GM23338 (cell line): ENCODE measurements at regions not wholly inside any gene's neighbourhood (a gene's known extent, or its start where the extent isn't known, plus 50 kb on each side); places are given as distances from the start of the nearest gene placed in this dataset.

Source experiments
- CREB1 ChIP-seq: fragments of 250-450 bp; sonication (Bioruptor Pico); IDR thresholded peaks from 2 replicates; pipeline ENCODE4 v1.5.0; 2020; ENCODE audit warnings: low read depth, mild to moderate bottlenecking, moderate library complexity
- CTCF ChIP-seq, 2 experiments: fragments of 200-600 bp in 1 of 2; sonication (generic) in 1 of 2; conservative IDR thresholded peaks; 2 replicates each; pipeline versions ENCODE4 v1.5.1 to v1.6.1; 2016 to 2017; ENCODE audit warnings: antibody characterized with exemption in 2 of 2, low read depth in 2 of 2, mild to moderate bottlenecking in 2 of 2, moderate library complexity in 1 of 2
- ETS1 ChIP-seq: IDR thresholded peaks from 2 replicates; pipeline ENCODE4 v1.6.1; 2016; ENCODE audit warnings: antibody characterized with exemption
- EZH2 ChIP-seq: fragments of 200-600 bp; sonication (generic); IDR thresholded peaks from one replicate; pipeline ENCODE4 v1.8.0; 2017; ENCODE audit warnings: antibody characterized with exemption, mild to moderate bottlenecking, low read depth; ENCODE audit not compliant: unreplicated experiment
- EZH2phosphoT487 ChIP-seq: fragments of 200-600 bp; sonication (generic); IDR thresholded peaks from one replicate; pipeline ENCODE4 v1.8.1; 2018; ENCODE audit warnings: antibody characterized with exemption; ENCODE audit not compliant: unreplicated experiment
- JUNB ChIP-seq: IDR thresholded peaks from one replicate; pipeline ENCODE4 v1.6.1; 2016; ENCODE audit warnings: antibody characterized with exemption; ENCODE audit not compliant: unreplicated experiment
- NANOG ChIP-seq: IDR thresholded peaks from 2 replicates; pipeline ENCODE4 v1.6.1; 2016; ENCODE audit warnings: antibody characterized with exemption, borderline replicate concordance
- POLR2AphosphoS5 ChIP-seq: IDR thresholded peaks from 2 replicates; pipeline ENCODE4 v1.6.1; 2016; ENCODE audit warnings: antibody characterized with exemption, low read depth
- REST ChIP-seq: IDR thresholded peaks from one replicate; pipeline ENCODE4 v1.6.1; 2018; ENCODE audit warnings: antibody characterized with exemption; ENCODE audit not compliant: unreplicated experiment
- STAT1 ChIP-seq: IDR thresholded peaks from one replicate; pipeline ENCODE4 v1.6.1; 2016; ENCODE audit warnings: antibody characterized with exemption; ENCODE audit not compliant: unreplicated experiment
- ZNF331 ChIP-seq: fragments of 250-450 bp; sonication (Bioruptor Pico); IDR thresholded peaks from 2 replicates; pipeline ENCODE4 v1.5.0; 2020; ENCODE audit warnings: low read depth, mild to moderate bottlenecking, moderate library complexity
- ZNF462 ChIP-seq: fragments of 250-450 bp; sonication (Bioruptor Pico); IDR thresholded peaks from 2 replicates; pipeline ENCODE4 v1.5.0; 2020; ENCODE audit warnings: mild to moderate bottlenecking, moderate library complexity

GRCh38 chr6:159440349-159440748 lies 252.7 kb downstream of the SOD2 start:
- TF ChIP-seq CTCF (conservative IDR thresholded peaks at IDR 0.05; ENCODE audit: low read depth in 2 of 2) (no peak), EZH2 (no peak), POLR2AphosphoS5 (no peak), REST (no peak), NANOG (no peak), ZNF331 (CRISPR knock-in tag) (no peak), JUNB (no peak), EZH2phosphoT487 (no peak), STAT1 (no peak), CREB1 (CRISPR knock-in tag) (no peak), ETS1 (no peak), ZNF462 (no peak)
